HepG2 (cell line): ENCODE measurements at regions not wholly inside any gene's neighbourhood (a gene's known extent, or its start where the extent isn't known, plus 50 kb on each side); places are given as distances from the start of the nearest gene placed in this dataset.

Experiments used
- ATAC-seq: fragments of 200-7000 bp; cut with Tn5 transposase; 3 replicates; pipeline ENCODE4 v1.9.1; 2020; ENCODE audit warnings: mild to moderate bottlenecking, moderate library complexity
- BruUV-seq: library from RNA; stranded (reverse); fragments of 400-500 nt; replicated peaks from 2 replicates; lab custom pipeline; 2021; lab: Mats Ljungman, UMichigan
- CTCF ChIA-PET: fragments of 300-600 bp; formaldehyde crosslinking; extraction: SDS; loops from one replicate; lab custom pipeline; 2021; ENCODE audit warnings: low total read pairs, inconsistent platforms, low intra/inter-chr PET ratio; lab: Yijun Ruan, JAX
- POLR2A ChIA-PET: fragments of 350-600 bp; sonication (Branson Sonifier 250); formaldehyde crosslinking; loops from one replicate; lab custom pipeline; 2020; ENCODE audit warnings: antibody characterized with exemption, inconsistent platforms; lab: Yijun Ruan, JAX
- DNase-seq: peaks from one replicate; pipeline ENCODE4 v3.0.0-alpha.2; 2015; ENCODE audit warnings: low spot score
- FAIRE-seq: peaks from 3 replicates; lab custom pipeline; 2011; peaks lifted over from hg19 to GRCh38; lab: Jason Lieb, UNC
- H2AFZ ChIP-seq: one replicate; pipeline ENCODE4 v1.6.1; 2011; ENCODE audit warnings: low read length, inconsistent platforms
- H3K27ac ChIP-seq: fragments of 300-600 bp; 3 replicates; pipeline ENCODE4 v1.8.0; 2011; ENCODE audit warnings: mixed run types, mild to moderate bottlenecking, mixed read lengths, low read length, inconsistent platforms; ENCODE audit not compliant: insufficient read depth; ENCODE audit errors: extremely low read length
- H3K27me3 ChIP-seq, 2 experiments: fragments of 200-600 bp in 1 of 2; 2 replicates in 1 of 2; 3 replicates in 1 of 2; pipeline versions ENCODE4 v1.6.0 to v1.8.0; 2011; ENCODE audit warnings: low read length in 2 of 2, mild to moderate bottlenecking in 2 of 2, moderate library complexity in 2 of 2, inconsistent platforms in 1 of 2; ENCODE audit not compliant: insufficient read depth in 2 of 2, control insufficient read depth in 1 of 2
- H3K36me3 ChIP-seq, 2 experiments: fragments of 200-600 bp in 1 of 2; replicated peaks in 1 of 2; 2 replicates in 1 of 2; 3 replicates in 1 of 2; pipeline versions ENCODE4 v1.5.1 to v1.8.0; 2011; ENCODE audit warnings: low read length in 2 of 2, inconsistent platforms in 1 of 2; ENCODE audit not compliant: insufficient read depth in 2 of 2, control insufficient read depth in 1 of 2
- H3K4me1 ChIP-seq: 2 replicates; pipeline ENCODE4 v1.5.1; 2012; ENCODE audit warnings: low read length, inconsistent platforms; ENCODE audit not compliant: insufficient read depth
- H3K4me2 ChIP-seq: 2 replicates; pipeline ENCODE4 v1.6.0; 2011; ENCODE audit warnings: low read depth, low read length, inconsistent platforms
- H3K4me3 ChIP-seq, 3 experiments: fragments of 200-600 bp in 1 of 3; sonication (generic), shearing (Covaris generic) in 1 of 3; replicated peaks in 1 of 3; 2 replicates each; pipeline ENCODE4 v1.5.1; 2011 to 2016; ENCODE audit warnings: low read length in 3 of 3, inconsistent platforms in 2 of 3, low read depth in 2 of 3, mild to moderate bottlenecking in 2 of 3, control low read depth in 1 of 3, mixed read lengths in 1 of 3; ENCODE audit not compliant: insufficient read depth in 1 of 3
- H3K79me2 ChIP-seq: one replicate; pipeline ENCODE4 v1.6.1; 2011; ENCODE audit warnings: low read length, inconsistent platforms; ENCODE audit not compliant: insufficient read depth
- H3K9ac ChIP-seq: 2 replicates; pipeline ENCODE4 v1.6.0; 2011; ENCODE audit warnings: mild to moderate bottlenecking, low read depth, low read length, inconsistent platforms; ENCODE audit not compliant: insufficient read depth
- H3K9me3 ChIP-seq: 2 replicates; pipeline ENCODE4 v1.5.1; 2012; ENCODE audit warnings: mild to moderate bottlenecking, low read length
- H4K20me1 ChIP-seq: 2 replicates; pipeline ENCODE4 v1.6.0; 2011; ENCODE audit warnings: inconsistent platforms, mild to moderate bottlenecking, low read length, moderate library complexity; ENCODE audit not compliant: insufficient read depth
- BRCA1 ChIP-seq: sonication (generic); formaldehyde crosslinking; IDR thresholded peaks from 2 replicates; pipeline ENCODE4 v1.4.0; 2020; ENCODE audit warnings: missing genetic modification reagents
- DPF2 ChIP-seq: sonication (generic); formaldehyde crosslinking; IDR thresholded peaks from 2 replicates; pipeline ENCODE4 v1.4.0; 2020; ENCODE audit warnings: mild to moderate bottlenecking, low read depth, missing genetic modification reagents, borderline replicate concordance
- HMGA1 ChIP-seq: sonication (generic); formaldehyde crosslinking; conservative IDR thresholded peaks from 2 replicates; pipeline ENCODE4 v1.4.0; 2020; ENCODE audit warnings: missing genetic modification reagents
- IKZF4 ChIP-seq: sonication (generic); formaldehyde crosslinking; IDR thresholded peaks from 2 replicates; pipeline ENCODE4 v1.5.1; 2020; ENCODE audit warnings: borderline replicate concordance, mild to moderate bottlenecking, low read depth, missing genetic modification reagents; ENCODE audit errors: not compliant biosample characterization
- ISL2 ChIP-seq: sonication (generic); formaldehyde crosslinking; IDR thresholded peaks from 2 replicates; pipeline ENCODE4 v1.5.0; 2020; ENCODE audit warnings: missing genetic modification reagents
- KAT7 ChIP-seq: IDR thresholded peaks from 2 replicates; pipeline ENCODE4 v1.6.1; 2018; ENCODE audit warnings: borderline replicate concordance, missing compliant biosample characterization
- KDM2A ChIP-seq: sonication (generic); formaldehyde crosslinking; IDR thresholded peaks from 2 replicates; pipeline ENCODE4 v1.4.0; 2020; ENCODE audit warnings: low read depth, missing genetic modification reagents, borderline replicate concordance
- MXI1 ChIP-seq: IDR thresholded peaks from 3 replicates; pipeline ENCODE4 v1.6.1; 2012; ENCODE audit warnings: low read depth, low read length, inconsistent platforms, borderline replicate concordance
- MYC ChIP-seq: sonication (generic); formaldehyde crosslinking; IDR thresholded peaks from 2 replicates; pipeline ENCODE4 v1.9.0; 2021; ENCODE audit warnings: missing genetic modification reagents, borderline replicate concordance
- NAIF1 ChIP-seq: sonication (generic); formaldehyde crosslinking; IDR thresholded peaks from 2 replicates; pipeline ENCODE4 v1.5.0; 2020; ENCODE audit warnings: mild to moderate bottlenecking, missing genetic modification reagents, borderline replicate concordance
- NCOA5 ChIP-seq: sonication (generic); formaldehyde crosslinking; IDR thresholded peaks from 2 replicates; pipeline ENCODE4 v1.4.0; 2020; ENCODE audit warnings: missing genetic modification reagents
- NFATC3 ChIP-seq: sonication (generic); formaldehyde crosslinking; IDR thresholded peaks from 2 replicates; pipeline ENCODE4 v1.5.1; 2020; ENCODE audit warnings: mild to moderate bottlenecking, missing genetic modification reagents
- PAWR ChIP-seq: sonication (generic); formaldehyde crosslinking; IDR thresholded peaks from 2 replicates; pipeline ENCODE4 v1.4.0; 2020; ENCODE audit warnings: missing genetic modification reagents, mild to moderate bottlenecking, borderline replicate concordance
- PCBP2 ChIP-seq: fragments of 200-400 bp; formaldehyde crosslinking; optimal IDR thresholded peaks from 2 replicates; pipeline ENCODE3; 2018; ENCODE audit warnings: low read length, low read depth; ENCODE audit not compliant: poor library complexity, severe bottlenecking
- RBAK ChIP-seq: sonication (generic); formaldehyde crosslinking; IDR thresholded peaks from 2 replicates; pipeline ENCODE4 v1.5.1; 2020; ENCODE audit warnings: mild to moderate bottlenecking, missing genetic modification reagents
- RORA ChIP-seq: sonication (generic); formaldehyde crosslinking; IDR thresholded peaks from 2 replicates; pipeline ENCODE4 v1.5.0; 2020; ENCODE audit warnings: mild to moderate bottlenecking, missing genetic modification reagents, moderate library complexity
- SYNCRIP ChIP-seq: fragments of 200-400 bp; formaldehyde crosslinking; IDR thresholded peaks from 2 replicates; pipeline ENCODE4 v1.6.1; 2018; ENCODE audit warnings: mild to moderate bottlenecking, low read depth, low read length; ENCODE audit not compliant: insufficient read depth
- TP53 ChIP-seq: sonication (generic); formaldehyde crosslinking; conservative IDR thresholded peaks from 2 replicates; pipeline ENCODE4 v1.4.0; 2020; ENCODE audit warnings: missing genetic modification reagents
- ZNF136 ChIP-seq: sonication (generic); formaldehyde crosslinking; IDR thresholded peaks from 2 replicates; pipeline ENCODE4 v1.8.1; 2022; ENCODE audit warnings: low read depth, mild to moderate bottlenecking, moderate library complexity, missing genetic modification reagents
- ZNF160 ChIP-seq: sonication (generic); formaldehyde crosslinking; IDR thresholded peaks from 2 replicates; pipeline ENCODE4 v1.8.0; 2022; ENCODE audit warnings: mild to moderate bottlenecking, inconsistent platforms, missing genetic modification reagents
- ZNF772 ChIP-seq: sonication (generic); formaldehyde crosslinking; IDR thresholded peaks from 2 replicates; pipeline ENCODE4 v1.5.0; 2020; ENCODE audit warnings: mild to moderate bottlenecking, missing genetic modification reagents
- ZNF777 ChIP-seq: sonication (generic); formaldehyde crosslinking; IDR thresholded peaks from 2 replicates; pipeline ENCODE4 v1.4.0; 2020; ENCODE audit warnings: missing genetic modification reagents
- WGBS: methylation state at CpG from one replicate; pipeline ENCODE4 v1.1.6; 2017; ENCODE audit warnings: low lambda C conversion rate; 5-methylcytosine and 5-hydroxymethylcytosine counted together
- in situ Hi-C: cut with HindIII; loops from 2 replicates; pipeline ENCODE4 v1.10.0; 2017; ENCODE audit warnings: low pct_unique_long_range_greater_than_20kb; ENCODE audit not compliant: extremely low pct_ligation_motif_present
- intact Hi-C: fragments of 100-400 bp; cut with micrococcal nuclease; formaldehyde crosslinking; loops from one replicate; pipeline ENCODE4 v1.10.0; 2022; ENCODE audit not compliant: unreplicated experiment
- TF ChIP-seq, protein P1 (sequence below): sonication (generic); formaldehyde crosslinking; IDR thresholded peaks from 2 replicates; pipeline ENCODE4 v1.8.1; 2023; ENCODE audit warnings: mild to moderate bottlenecking, moderate library complexity, missing genetic modification reagents
- TF ChIP-seq, protein P2 (sequence below): sonication (generic); formaldehyde crosslinking; IDR thresholded peaks from 2 replicates; pipeline ENCODE4 v1.5.0; 2020; ENCODE audit warnings: mild to moderate bottlenecking, missing genetic modification reagents

DNA sequence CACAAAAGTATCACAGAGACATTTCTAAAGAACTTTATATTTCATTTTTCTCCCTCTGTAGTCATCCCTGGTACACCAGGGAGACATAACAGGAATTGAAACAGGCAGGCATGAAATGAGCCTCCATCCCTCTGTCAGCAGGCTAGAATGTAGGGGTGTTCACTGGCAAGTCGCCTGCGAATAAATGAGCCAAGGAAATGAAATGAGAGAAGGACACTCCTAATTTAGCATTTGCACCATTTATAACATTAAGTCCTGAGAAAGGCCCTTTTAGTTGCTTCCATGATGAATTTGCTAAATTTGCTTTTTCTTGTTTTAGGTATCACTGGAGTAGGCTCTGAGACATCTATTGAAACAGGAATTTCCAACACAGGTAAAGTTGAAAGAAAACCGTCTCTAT, 192.4 kb upstream of the CNTN1 start (continued):
- no peak for TF ChIP-seq ZNF772 (CRISPR knock-in tag)
- TF ChIP-seq ISL2 (CRISPR knock-in tag): no peak
- TF ChIP-seq NFATC3 (CRISPR knock-in tag): no peak
- no peak for TF ChIP-seq PAWR
- TF ChIP-seq ZNF160 (CRISPR knock-in tag): no peak

DNA sequence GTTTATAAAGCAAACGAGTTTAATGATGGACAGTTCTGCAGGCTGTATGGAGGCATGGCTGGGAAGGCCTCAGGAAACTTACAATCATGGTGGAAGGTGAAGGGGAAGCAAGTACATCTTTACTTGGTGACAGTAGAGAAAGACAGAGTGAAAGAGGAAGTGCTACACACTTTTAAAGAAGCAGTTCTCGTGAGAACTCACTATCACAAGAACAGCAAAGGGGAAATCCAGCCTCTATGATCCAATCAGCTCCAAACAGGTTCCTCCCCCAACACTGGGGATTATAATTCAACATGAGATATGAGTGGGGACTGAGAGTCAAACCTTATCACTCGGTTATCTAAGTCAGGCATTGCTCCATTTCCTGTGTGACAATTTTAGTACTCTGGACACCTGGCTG, 189.9 kb upstream of the CNTN1 start:
- no peaks in the 10 kb centered on the region for H3K27me3 ChIP-seq
- H3K9ac ChIP-seq: no peak overlapping the region
- H4K20me1 ChIP-seq: no peaks in the 10 kb centered on the region
- in situ Hi-C loops: no loop called here
- H3K9me3 ChIP-seq: no peaks in the 10 kb centered on the region
- no peak for FAIRE-seq
- H3K4me2 ChIP-seq: no peak overlapping the region
- no TSS peak for BruUV-seq
- ChIA-PET POLR2A (no interaction called here), CTCF (no interaction called here)
- no peak for ATAC-seq
- H3K4me3 ChIP-seq: no peak overlapping the region
- no peaks in the 10 kb centered on the region for H3K79me2 ChIP-seq
- no peaks in the 10 kb centered on the region for H3K4me1 ChIP-seq
- intact Hi-C loops: no loop called here
- H3K36me3 ChIP-seq: no peaks in the 10 kb centered on the region
- no peak overlapping the region for H2AFZ ChIP-seq
- 3% methylated on average over 3 of the region's 3 CpGs for WGBS
- no peak overlapping the region for H3K27ac ChIP-seq
- DNase-seq: no peak
- TF ChIP-seq, protein P1, sequence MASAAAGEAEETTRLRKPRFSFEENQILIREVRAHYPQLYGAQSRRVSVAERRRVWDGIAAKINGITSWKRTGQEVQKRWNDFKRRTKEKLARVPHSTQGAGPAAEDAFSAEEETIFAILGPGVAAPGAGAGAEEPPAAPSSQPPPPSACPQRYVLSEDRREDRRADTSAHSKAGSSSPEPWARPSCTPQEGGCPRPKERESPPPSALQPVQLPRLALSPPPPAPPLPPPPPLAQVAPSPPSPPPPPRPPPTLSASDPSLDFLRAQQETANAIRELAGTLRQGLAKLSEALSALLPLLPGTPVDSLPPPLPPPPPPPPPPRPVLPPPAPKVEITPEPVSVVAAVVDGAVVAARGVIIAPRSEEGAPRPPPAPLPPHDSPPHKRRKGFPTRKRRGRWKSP: no peak
- no peak for TF ChIP-seq NAIF1
- TF ChIP-seq BRCA1: no peak
- no peak for TF ChIP-seq PCBP2
- no peak for TF ChIP-seq KAT7 (CRISPR knock-in tag)
- TF ChIP-seq ZNF777: no peak
- TF ChIP-seq HMGA1 (CRISPR knock-in tag): no peak
- TF ChIP-seq DPF2: no peak
- TF ChIP-seq ZNF136 (CRISPR knock-in tag): no peak
- no peak for TF ChIP-seq KDM2A (CRISPR knock-in tag)
- TF ChIP-seq MXI1: no peak
- no peak for TF ChIP-seq MYC (CRISPR knock-in tag)
- no peak for TF ChIP-seq RORA
- TF ChIP-seq IKZF4 (CRISPR knock-in tag): no peak
- no peak for TF ChIP-seq TP53 (CRISPR knock-in tag)
- TF ChIP-seq RBAK: no peak
- TF ChIP-seq, protein P2, sequence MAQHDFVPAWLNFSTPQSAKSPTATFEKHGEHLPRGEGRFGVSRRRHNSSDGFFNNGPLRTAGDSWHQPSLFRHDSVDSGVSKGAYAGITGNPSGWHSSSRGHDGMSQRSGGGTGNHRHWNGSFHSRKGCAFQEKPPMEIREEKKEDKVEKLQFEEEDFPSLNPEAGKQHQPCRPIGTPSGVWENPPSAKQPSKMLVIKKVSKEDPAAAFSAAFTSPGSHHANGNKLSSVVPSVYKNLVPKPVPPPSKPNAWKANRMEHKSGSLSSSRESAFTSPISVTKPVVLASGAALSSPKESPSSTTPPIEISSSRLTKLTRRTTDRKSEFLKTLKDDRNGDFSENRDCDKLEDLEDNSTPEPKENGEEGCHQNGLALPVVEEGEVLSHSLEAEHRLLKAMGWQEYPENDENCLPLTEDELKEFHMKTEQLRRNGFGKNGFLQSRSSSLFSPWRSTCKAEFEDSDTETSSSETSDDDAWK (CRISPR knock-in tag): no peak
- no peak for TF ChIP-seq NCOA5
- no peak for TF ChIP-seq SYNCRIP
